NCI-H748 (cell line): ENCODE measurements at regions not wholly inside any gene's neighbourhood (a gene's known extent, or its start where the extent isn't known, plus 50 kb on each side); places are given as distances from the start of the nearest gene placed in this dataset.
A peak's percentile ranks its signal among the peaks of the same experiment; 100 is the strongest.

ENCODE experiments used
- DNase-seq: peaks from one replicate; lab custom pipeline; 2025; ENCODE audit not compliant: unreplicated experiment; lab: John Stamatoyannopoulos, UW

- no peak for DNase-seq
These were observed 224.0 kb upstream of the GMDS start for GRCh38 chr6:2469428-2469827.

GRCh38 chr6:2468601-2468955 lies 223.2 kb upstream of the GMDS start:
- DNase-seq: no peak

DNA sequence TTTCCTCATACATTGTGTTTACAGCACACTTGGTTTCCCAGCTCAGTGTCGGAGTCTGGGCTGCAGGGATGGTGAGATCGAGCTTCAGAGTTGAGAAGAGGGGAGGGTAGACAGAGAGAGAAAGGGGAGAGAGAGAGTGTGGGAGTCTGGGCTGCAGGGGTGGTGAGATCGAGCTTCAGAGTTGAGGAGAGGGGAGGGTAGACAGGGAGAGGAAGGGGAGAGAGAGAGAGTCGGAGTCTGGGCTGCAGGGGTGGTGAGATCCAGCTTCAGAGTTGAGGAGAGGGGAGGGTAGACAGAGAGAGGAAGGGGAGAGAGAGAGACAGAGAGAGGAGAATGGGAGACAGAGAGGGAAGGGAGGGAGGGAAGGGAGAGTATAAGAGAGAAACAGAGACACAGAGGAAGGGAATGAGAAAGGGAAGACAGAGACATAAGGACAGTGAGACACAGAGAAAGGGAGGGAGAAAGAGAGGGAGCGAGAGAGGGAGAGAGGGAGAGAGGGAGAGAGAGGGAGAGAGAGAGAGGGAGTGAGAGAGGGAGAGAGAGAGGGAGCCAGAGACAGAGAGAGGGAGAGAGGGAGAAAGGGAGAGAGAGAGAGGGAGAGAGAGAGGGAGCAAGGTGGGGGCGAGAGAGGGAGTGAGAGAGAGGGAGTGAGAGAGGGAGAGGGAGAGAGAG lies 222.7 kb upstream of the GMDS start:
- DNase-seq: no peak

GRCh38 chr6:2465336-2465735 lies 219.9 kb upstream of the GMDS start:
- no peak for DNase-seq

DNA sequence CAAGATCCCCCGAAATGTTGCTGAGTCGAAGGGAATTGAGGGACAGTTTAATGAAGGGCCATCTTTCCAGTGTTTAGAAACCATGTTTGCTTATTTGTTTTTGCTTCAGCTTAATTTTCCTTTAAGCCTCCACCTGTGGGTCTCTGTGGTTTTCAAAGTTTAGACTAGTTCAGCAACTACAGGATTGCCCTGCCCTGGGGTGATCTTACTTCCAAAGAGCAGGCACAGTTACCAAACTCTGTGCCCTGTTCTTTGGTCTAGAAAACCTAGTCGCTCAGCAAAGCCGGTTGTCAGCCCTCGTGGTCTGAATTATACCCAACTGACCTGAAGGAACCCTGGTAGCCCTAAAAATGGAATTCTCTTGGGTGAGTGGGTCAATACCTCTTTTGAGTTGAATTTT lies 219.2 kb upstream of the GMDS start:
- DNase-seq: no peak

DNA sequence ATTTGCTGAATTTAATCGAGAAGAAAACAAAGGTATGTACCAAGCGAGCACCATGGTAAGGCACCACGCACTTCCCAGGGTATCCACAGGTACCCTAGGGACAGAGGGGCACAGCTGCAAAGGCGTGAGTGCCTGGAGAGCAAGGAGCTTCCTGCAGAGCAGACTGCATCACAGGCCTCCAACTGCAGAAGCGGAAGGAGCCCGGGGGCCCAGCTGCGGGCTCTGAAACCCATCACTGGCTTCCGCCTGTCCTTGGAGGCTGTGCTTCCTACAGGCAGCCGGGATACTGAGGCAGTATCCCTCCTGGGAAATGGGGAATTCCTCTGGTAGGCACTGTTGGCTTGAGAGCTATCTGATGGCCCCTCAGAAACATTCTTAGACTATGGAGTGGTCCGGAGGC lies 217.4 kb upstream of the GMDS start:
- DNase-seq: no peak

DNA sequence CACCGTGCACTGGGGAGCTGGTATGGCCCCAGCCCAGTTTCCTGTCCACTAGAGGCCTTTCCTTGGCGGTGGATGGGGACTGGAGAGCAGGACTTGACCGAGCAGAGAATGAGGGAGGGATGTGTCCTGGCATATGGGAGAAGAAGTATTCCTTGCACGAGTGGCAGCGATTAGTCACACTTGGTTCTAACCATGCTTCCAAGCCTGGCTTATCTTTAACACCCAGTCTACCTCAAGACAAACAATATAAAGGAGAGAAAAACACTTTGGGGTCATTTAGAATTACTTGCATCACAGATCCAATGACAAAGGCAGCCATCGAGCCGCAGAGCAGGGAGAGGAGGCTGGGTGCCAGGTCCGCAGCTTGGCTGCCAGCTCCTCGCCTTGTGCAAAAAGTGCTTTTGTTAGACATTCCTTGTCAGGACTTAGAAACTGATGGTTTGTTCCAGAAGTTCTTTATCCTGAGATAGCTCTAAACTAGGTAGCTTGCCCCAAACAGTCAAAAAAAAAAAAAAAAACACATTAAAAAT lies 214.9 kb upstream of the GMDS start:
- no peak for DNase-seq

DNA sequence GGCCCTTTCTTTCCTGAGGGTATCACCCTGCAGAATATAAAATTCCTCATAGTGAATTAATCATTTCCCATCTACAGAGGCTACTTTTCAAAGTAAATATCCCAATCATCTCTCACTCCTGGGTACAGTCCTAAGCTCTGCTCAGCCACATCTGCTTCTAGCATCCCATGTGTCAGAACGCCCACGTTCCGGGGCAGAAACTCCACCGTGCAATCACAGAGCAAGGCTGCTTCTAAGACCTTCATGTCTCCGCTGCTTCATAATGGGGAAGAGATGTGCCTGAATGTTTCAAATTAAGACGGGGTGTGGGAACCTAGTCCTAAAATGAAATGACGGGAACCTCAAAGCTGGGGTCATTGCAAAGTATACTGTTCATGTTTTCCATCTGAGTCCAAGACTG lies 208.8 kb upstream of the GMDS start:
- no peak for DNase-seq

DNA sequence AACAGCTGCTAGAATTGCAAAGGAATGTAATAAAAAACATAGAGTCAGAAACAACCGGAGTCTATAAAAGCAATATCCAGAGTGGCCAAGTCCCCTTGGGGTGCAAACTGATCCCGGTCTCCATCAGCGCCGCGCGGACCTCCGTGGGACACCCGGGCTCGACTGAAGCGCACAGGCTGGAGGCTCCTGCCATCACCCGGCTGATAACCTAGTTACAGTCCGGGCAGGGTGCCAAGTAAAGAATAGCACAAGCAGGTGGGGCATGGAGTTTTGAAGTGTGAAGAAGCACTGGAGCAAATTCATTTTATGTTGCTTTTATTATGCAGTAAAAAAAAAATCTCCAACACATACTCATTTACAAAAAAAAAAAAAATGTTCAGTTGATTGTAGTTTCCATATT lies 205.1 kb upstream of the GMDS start:
- peak; percentile 95 for DNase-seq

GRCh38 chr6:2449572-2449940 lies 204.2 kb upstream of the GMDS start:
- DNase-seq: peak; percentile 39

- DNase-seq: peak; percentile 93
These were observed 203.6 kb upstream of the GMDS start for GRCh38 chr6:2448826-2449571.

GRCh38 chr6:2447931-2448330 lies 202.5 kb upstream of the GMDS start:
- no peak for DNase-seq

GRCh38 chr6:2447318-2447920 lies 202.0 kb upstream of the GMDS start:
- DNase-seq: no peak

GRCh38 chr6:2441601-2442475 lies 196.4 kb upstream of the GMDS start:
- DNase-seq: no peak

DNA sequence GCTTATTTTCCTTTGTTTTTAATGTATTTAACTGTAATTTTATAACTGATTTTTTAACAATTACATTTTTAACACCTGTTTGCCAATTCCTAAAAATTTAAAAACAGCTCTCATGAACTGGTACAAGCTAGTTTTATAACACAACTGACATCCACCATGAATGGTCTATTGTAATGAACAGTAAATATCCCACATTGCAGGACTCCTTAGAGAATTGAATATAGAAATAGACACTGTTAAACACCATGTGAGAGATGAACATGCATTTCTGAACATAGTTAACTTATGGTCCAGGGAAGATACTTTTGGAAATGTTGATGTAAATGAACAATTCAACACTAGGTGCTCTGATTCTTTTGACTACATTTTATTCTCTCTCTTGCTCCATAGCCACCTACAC lies 195.1 kb upstream of the GMDS start:
- no peak for DNase-seq

- no peak for DNase-seq
These were observed 194.2 kb upstream of the GMDS start for GRCh38 chr6:2439632-2440031.

DNA sequence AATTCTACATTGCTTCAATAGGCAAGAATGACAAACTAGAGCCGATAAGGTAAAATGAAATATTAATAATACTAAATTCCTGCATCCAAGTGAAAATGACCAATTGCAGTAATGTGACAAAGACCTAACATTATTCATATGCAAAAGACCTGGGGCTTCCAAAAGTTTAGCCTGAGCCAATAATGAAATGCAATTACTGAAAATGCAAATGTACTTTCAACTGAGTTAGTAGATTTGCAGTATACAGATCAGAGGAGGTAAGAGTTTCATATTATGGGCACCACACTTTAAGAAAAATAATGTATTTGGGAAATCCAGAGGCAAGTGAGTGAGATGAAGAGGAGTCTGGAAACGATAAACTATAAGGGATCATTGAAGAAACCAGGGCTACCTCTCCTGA lies 193.7 kb upstream of the GMDS start:
- no peak for DNase-seq

GRCh38 chr6:2436410-2437154 lies 191.2 kb upstream of the GMDS start:
- no peak for DNase-seq

- DNase-seq: no peak
These were observed 189.9 kb upstream of the GMDS start for GRCh38 chr6:2435323-2435722.

GRCh38 chr6:2434912-2435311 lies 189.5 kb upstream of the GMDS start:
- DNase-seq: peak; percentile 61

DNA sequence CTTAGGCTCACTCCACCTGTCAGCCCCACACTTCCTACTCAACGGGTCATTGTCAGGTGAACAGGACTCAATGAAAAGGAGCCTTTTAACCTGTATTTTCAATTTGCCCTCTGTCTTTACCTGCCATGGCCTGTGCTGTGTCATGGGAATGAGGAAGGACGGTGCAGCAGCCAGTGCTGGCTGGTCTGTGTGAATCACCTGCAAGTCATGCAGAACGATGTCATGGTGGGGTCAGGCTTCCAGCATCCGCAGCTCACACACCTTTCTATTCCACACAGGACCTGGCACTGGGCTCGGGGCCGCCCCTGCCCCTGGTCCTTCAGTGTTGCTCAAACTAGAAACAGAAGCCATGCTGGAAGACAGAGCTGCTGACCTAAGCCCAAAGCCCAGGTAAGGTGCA lies 188.7 kb upstream of the GMDS start:
- DNase-seq: no peak
